ENCODE measurements at regions not wholly inside any gene's neighbourhood (a gene's known extent, or its start where the extent isn't known, plus 50 kb on each side); places are given as distances from the start of the nearest gene placed in this dataset.

- Histone ChIP-seq H3K36me3 (ENCODE audit: low read depth) (no peaks in the 10 kb centered on the region), H3K4me3 (no peak overlapping the region), H3K4me1 (ENCODE audit: low read depth) (no peaks in the 10 kb centered on the region), H3K9me3 (no peaks in the 10 kb centered on the region)
- ATAC-seq (no peak), DNase-seq (no peak)
- TF ChIP-seq CTCF (IDR thresholded peaks at IDR 0.05), result no peak
- intact Hi-C loops (cut with DNase I, micrococcal nuclease), result no loop called here
Observed at GRCh38 chr6:49054311-49054710, 408.7 kb downstream of the MMUT start.

GRCh38 chr6:49052901-49053300 lies 410.2 kb downstream of the MMUT start:
- H3K9me3 ChIP-seq, result no peaks in the 10 kb centered on the region
- no peaks in the 10 kb centered on the region for H3K4me1 ChIP-seq (ENCODE audit: low read depth)
- intact Hi-C loops (cut with DNase I, micrococcal nuclease), result no loop called here
- DNase-seq, result no peak
- no peaks in the 10 kb centered on the region for H3K36me3 ChIP-seq (ENCODE audit: low read depth)
- TF ChIP-seq CTCF (IDR thresholded peaks at IDR 0.05), result no peak
- H3K4me3 ChIP-seq, result no peak overlapping the region
- ATAC-seq, result no peak

- H3K36me3 ChIP-seq (ENCODE audit: low read depth), result no peaks in the 10 kb centered on the region
- no peaks in the 10 kb centered on the region for H3K9me3 ChIP-seq
- H3K4me3 ChIP-seq, result no peak overlapping the region
- TF ChIP-seq CTCF (IDR thresholded peaks at IDR 0.05), result no peak
- intact Hi-C loops (cut with DNase I, micrococcal nuclease), result no loop called here
- no peak for ATAC-seq
- H3K4me1 ChIP-seq (ENCODE audit: low read depth), result no peaks in the 10 kb centered on the region
- DNase-seq, result no peak
Observed at GRCh38 chr6:49051281-49051680, 411.8 kb downstream of the MMUT start.

- DNase-seq (no peak), ATAC-seq (no peak)
- Histone ChIP-seq H3K36me3 (ENCODE audit: low read depth) (no peaks in the 10 kb centered on the region), H3K4me3 (no peak overlapping the region), H3K4me1 (ENCODE audit: low read depth) (no peaks in the 10 kb centered on the region), H3K9me3 (no peaks in the 10 kb centered on the region)
- no peak for TF ChIP-seq CTCF (IDR thresholded peaks at IDR 0.05)
- intact Hi-C loops (cut with DNase I, micrococcal nuclease), result no loop called here
Observed at GRCh38 chr6:49050584-49050983, 412.5 kb downstream of the MMUT start.

GRCh38 chr6:49038294-49038822 lies 424.7 kb downstream of the MMUT start:
- Histone ChIP-seq H3K9me3 (no peaks in the 10 kb centered on the region), H3K36me3 (ENCODE audit: low read depth) (no peaks in the 10 kb centered on the region), H3K4me1 (ENCODE audit: low read depth) (no peaks in the 10 kb centered on the region), H3K4me3 (no peak overlapping the region)
- TF ChIP-seq CTCF (IDR thresholded peaks at IDR 0.05), result no peak
- ATAC-seq, result no peak
- DNase-seq, result no peak
- intact Hi-C loops (cut with DNase I, micrococcal nuclease), result no loop called here

Measured in mucosa of descending colon (tissue), 3 donors.